ENCODE measurements at regions not wholly inside any gene's neighbourhood (a gene's known extent, or its start where the extent isn't known, plus 50 kb on each side); places are given as distances from the start of the nearest gene placed in this dataset.

DNA sequence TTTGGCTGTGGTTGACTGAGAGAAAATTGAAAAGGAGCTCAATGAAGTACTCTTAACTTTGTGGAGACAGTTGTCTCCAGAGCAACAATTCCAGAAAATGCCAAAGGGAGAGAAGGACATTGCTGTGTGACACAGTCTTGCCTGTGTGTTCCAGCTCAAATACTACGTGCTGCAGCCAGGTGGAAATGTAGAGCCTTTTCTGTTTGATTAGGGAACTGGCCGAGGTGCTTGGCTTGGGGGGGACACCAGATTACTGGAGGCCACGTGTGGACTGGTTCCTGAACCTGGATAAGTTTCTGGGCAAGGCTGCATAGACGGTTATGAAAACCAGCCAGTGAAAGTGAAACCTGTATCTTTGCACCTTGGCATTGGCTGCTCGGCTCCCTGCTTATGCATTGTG, 217.9 kb downstream of the CTH start:
- no peak for DNase-seq (ENCODE audit: low read depth)
- TF ChIP-seq CTCF (conservative IDR thresholded peaks at IDR 0.05; ENCODE audit: low read depth, low read length), result no peak
- no peak overlapping the region for H3K4me3 ChIP-seq (ENCODE audit: low read length)

DNA sequence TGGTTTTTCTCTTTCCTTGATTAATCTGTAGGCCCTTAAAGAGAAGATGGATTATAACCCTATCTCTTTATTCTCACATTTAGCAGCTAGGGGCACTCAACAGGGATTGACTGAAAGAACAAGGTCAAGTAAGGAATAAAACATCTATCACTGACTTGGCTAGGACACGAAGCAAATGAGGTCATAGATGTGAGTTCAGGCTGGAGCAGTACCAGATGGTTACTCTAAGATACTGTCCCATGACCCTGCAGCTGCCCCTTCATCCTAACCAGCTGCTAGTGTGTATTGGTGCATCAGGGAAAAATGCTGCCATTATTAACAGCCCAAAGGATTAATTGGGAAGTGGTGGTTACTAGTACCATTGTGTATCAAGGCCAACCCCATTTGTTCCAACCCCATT, 221.9 kb downstream of the CTH start:
- no peak for DNase-seq (ENCODE audit: low read depth)
- H3K4me3 ChIP-seq (ENCODE audit: low read length), result no peak overlapping the region
- TF ChIP-seq CTCF (conservative IDR thresholded peaks at IDR 0.05; ENCODE audit: low read depth, low read length), result no peak

DNA sequence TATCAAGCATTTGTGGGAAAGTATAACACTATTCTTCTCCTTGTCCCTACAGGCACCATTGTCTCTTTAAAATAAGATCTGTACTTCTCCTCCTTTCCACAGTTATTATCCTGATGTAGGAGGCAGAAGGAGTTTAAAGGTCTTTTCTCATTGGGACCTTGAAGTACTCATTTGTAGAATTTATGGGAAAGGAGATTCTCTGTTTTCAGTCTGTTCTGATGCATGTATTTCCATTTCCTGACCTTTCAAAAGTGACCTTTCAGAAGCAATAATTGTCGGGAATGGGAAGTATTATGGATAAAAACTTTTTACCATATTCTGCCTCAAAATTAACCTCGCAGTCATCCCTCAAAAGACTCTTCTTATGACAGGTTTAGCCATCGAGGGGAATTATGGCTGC, 224.8 kb downstream of the CTH start:
- no peak for TF ChIP-seq CTCF (conservative IDR thresholded peaks at IDR 0.05; ENCODE audit: low read depth, low read length)
- no peak overlapping the region for H3K4me3 ChIP-seq (ENCODE audit: low read length)
- no peak for DNase-seq (ENCODE audit: low read depth)

- no peak overlapping the region for H3K4me3 ChIP-seq (ENCODE audit: low read length)
- no peak for DNase-seq (ENCODE audit: low read depth)
- TF ChIP-seq CTCF (conservative IDR thresholded peaks at IDR 0.05; ENCODE audit: low read depth, low read length), result no peak
These were observed 230.8 kb downstream of the CTH start for GRCh38 chr1:70641868-70642267.

DNA sequence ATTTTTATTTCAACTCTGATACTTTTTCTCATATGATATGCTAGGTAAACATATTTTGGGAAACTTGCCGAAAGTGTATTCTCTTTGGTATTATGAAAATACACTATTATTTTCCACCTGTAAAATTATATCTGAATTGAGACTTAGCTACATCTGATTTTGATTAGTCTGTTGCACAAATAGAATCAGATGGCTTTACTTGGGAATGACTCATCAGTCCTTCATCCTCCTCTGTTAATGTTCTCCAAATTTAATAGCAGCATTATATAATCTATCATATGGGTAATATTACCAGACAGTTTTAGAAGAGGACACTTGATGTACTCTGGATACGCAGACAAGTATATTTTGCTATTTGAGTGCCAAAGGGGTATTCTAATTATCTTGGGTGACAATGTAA, 245.3 kb downstream of the CTH start:
- H3K4me3 ChIP-seq (ENCODE audit: low read length), result no peak overlapping the region
- DNase-seq (ENCODE audit: low read depth), result no peak
- no peak for TF ChIP-seq CTCF (conservative IDR thresholded peaks at IDR 0.05; ENCODE audit: low read depth, low read length)

- H3K4me3 ChIP-seq (ENCODE audit: low read length), result no peak overlapping the region
- no peak for TF ChIP-seq CTCF (conservative IDR thresholded peaks at IDR 0.05; ENCODE audit: low read depth, low read length)
- no peak for DNase-seq (ENCODE audit: low read depth)
These were observed 248.8 kb downstream of the CTH start for GRCh38 chr1:70659891-70660290.

DNA sequence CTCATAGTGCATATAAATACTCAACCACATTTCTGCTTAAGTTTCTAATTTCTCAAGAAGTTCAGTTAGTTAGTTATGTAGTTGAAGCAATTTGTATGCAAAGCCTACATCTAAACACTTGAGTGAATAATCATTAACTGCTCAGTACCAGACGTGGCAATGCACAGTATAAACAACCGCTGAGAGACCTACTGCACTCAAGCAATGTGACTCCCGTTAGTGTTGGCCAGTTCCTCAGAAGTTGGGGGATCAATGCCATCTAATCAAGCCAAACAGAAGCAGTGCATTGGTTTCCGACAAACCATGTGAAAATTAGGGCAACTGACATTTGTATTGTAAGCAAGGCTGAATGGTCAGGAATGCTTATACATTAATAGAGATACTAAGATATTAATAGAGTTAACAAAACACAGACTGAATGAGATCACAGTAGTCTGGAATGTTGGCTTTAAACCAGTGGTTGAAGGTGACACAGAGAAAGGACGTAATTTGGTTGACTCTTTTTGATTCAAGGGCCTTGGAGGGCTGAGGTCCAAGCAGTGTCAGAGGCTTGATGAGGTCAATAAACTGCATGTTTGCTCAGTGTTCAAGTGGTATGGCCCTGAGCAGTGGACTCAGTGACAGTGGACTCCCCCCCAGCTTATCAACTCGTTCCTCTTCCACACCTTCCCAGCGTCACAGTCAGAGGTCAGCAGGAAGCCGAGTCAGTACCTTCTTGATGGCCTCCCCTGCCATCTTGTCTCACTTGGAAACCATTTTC, 255.5 kb downstream of the CTH start:
- no peak overlapping the region for H3K4me3 ChIP-seq (ENCODE audit: low read length)
- no peak for DNase-seq (ENCODE audit: low read depth)
- no peak for TF ChIP-seq CTCF (conservative IDR thresholded peaks at IDR 0.05; ENCODE audit: low read depth, low read length)
